ENCODE measurements at regions not wholly inside any gene's neighbourhood (a gene's known extent, or its start where the extent isn't known, plus 50 kb on each side); places are given as distances from the start of the nearest gene placed in this dataset.
"Not testable (repeated sequence)": the region's sequence is repeated elsewhere in the genome, so short reads cannot be mapped to it uniquely, and the experiment has no call there.

- H3K27me3 Mint-ChIP-seq (ENCODE audit: unreplicated experiment) = no peaks in the 10 kb centered on the region
- no peak for DNase-seq
- no peak for TF ChIP-seq CTCF (IDR thresholded peaks at IDR 0.05; ENCODE audit: unreplicated experiment)
- CTCF ChIA-PET = no interaction called here
- H3K4me1 Mint-ChIP-seq (ENCODE audit: low read depth, unreplicated experiment) = no peaks in the 10 kb centered on the region
- BruUV-seq (replicated peaks) = no TSS peak
- H3K4me3 Mint-ChIP-seq (ENCODE audit: low read depth, unreplicated experiment) = no peak overlapping the region
- H3K9me3 Mint-ChIP-seq (ENCODE audit: low read depth, unreplicated experiment) = peaks cover 16% of the 10 kb centered on the region
- no peak overlapping the region for H3K27ac Mint-ChIP-seq (ENCODE audit: unreplicated experiment)
- no peaks in the 10 kb centered on the region for H3K36me3 Mint-ChIP-seq (ENCODE audit: insufficient read depth, unreplicated experiment)
- intact Hi-C loops (cut with micrococcal nuclease; ENCODE audit: unreplicated experiment) = no loop called here
These were observed 84.2 kb upstream of the ZNF536 start for GRCh38 chr19:30287973-30288372.

- intact Hi-C loops (cut with micrococcal nuclease; ENCODE audit: unreplicated experiment) = no loop called here
- Mint-ChIP-seq H3K27ac (ENCODE audit: unreplicated experiment) (no peak overlapping the region), H3K9me3 (ENCODE audit: low read depth, unreplicated experiment) (peaks cover 15% of the 10 kb centered on the region), H3K4me1 (ENCODE audit: low read depth, unreplicated experiment) (no peaks in the 10 kb centered on the region), H3K27me3 (ENCODE audit: unreplicated experiment) (no peaks in the 10 kb centered on the region), H3K36me3 (ENCODE audit: insufficient read depth, unreplicated experiment) (no peaks in the 10 kb centered on the region), H3K4me3 (ENCODE audit: low read depth, unreplicated experiment) (no peak overlapping the region)
- no TSS peak for BruUV-seq (replicated peaks)
- TF ChIP-seq CTCF (IDR thresholded peaks at IDR 0.05; ENCODE audit: unreplicated experiment) = no peak
- CTCF ChIA-PET = no interaction called here
- DNase-seq = no peak
These were observed 83.3 kb upstream of the ZNF536 start for GRCh38 chr19:30288911-30289310.

GRCh38 chr19:30289336-30289735 lies 82.8 kb upstream of the ZNF536 start:
- H3K9me3 Mint-ChIP-seq (ENCODE audit: low read depth, unreplicated experiment) = peaks cover 15% of the 10 kb centered on the region
- no peaks in the 10 kb centered on the region for H3K36me3 Mint-ChIP-seq (ENCODE audit: insufficient read depth, unreplicated experiment)
- DNase-seq = no peak
- TF ChIP-seq CTCF (IDR thresholded peaks at IDR 0.05; ENCODE audit: unreplicated experiment) = no peak
- no peak overlapping the region for H3K27ac Mint-ChIP-seq (ENCODE audit: unreplicated experiment)
- intact Hi-C loops (cut with micrococcal nuclease; ENCODE audit: unreplicated experiment) = no loop called here
- CTCF ChIA-PET = no interaction called here
- H3K27me3 Mint-ChIP-seq (ENCODE audit: unreplicated experiment) = no peaks in the 10 kb centered on the region
- no TSS peak for BruUV-seq (replicated peaks)
- no peaks in the 10 kb centered on the region for H3K4me1 Mint-ChIP-seq (ENCODE audit: low read depth, unreplicated experiment)
- H3K4me3 Mint-ChIP-seq (ENCODE audit: low read depth, unreplicated experiment) = no peak overlapping the region

GRCh38 chr19:30290805-30291204 lies 81.4 kb upstream of the ZNF536 start:
- H3K4me1 Mint-ChIP-seq (ENCODE audit: low read depth, unreplicated experiment); H3K27ac Mint-ChIP-seq (ENCODE audit: unreplicated experiment); H3K4me3 Mint-ChIP-seq (ENCODE audit: low read depth, unreplicated experiment); CTCF ChIA-PET; BruUV-seq (replicated peaks); DNase-seq; H3K36me3 Mint-ChIP-seq (ENCODE audit: insufficient read depth, unreplicated experiment); intact Hi-C loops (cut with micrococcal nuclease; ENCODE audit: unreplicated experiment); H3K27me3 Mint-ChIP-seq (ENCODE audit: unreplicated experiment): not testable (repeated sequence)
- peaks cover 18% of the 10 kb centered on the region for H3K9me3 Mint-ChIP-seq (ENCODE audit: low read depth, unreplicated experiment)

GRCh38 chr19:30293051-30293785 lies 79.0 kb upstream of the ZNF536 start:
- no peak for TF ChIP-seq CTCF (IDR thresholded peaks at IDR 0.05; ENCODE audit: unreplicated experiment)
- Mint-ChIP-seq H3K4me3 (ENCODE audit: low read depth, unreplicated experiment) (no peak overlapping the region), H3K9me3 (ENCODE audit: low read depth, unreplicated experiment) (peaks cover 8% of the 10 kb centered on the region), H3K36me3 (ENCODE audit: insufficient read depth, unreplicated experiment) (no peaks in the 10 kb centered on the region), H3K27ac (ENCODE audit: unreplicated experiment) (no peak overlapping the region), H3K4me1 (ENCODE audit: low read depth, unreplicated experiment) (no peaks in the 10 kb centered on the region), H3K27me3 (ENCODE audit: unreplicated experiment) (no peaks in the 10 kb centered on the region)
- CTCF ChIA-PET = no interaction called here
- no peak for DNase-seq
- no TSS peak for BruUV-seq (replicated peaks)
- intact Hi-C loops (cut with micrococcal nuclease; ENCODE audit: unreplicated experiment) = no loop called here

Measured in Calu3 (cell line).